HepG2 (cell line): ENCODE measurements at regions not wholly inside any gene's neighbourhood (a gene's known extent, or its start where the extent isn't known, plus 50 kb on each side); places are given as distances from the start of the nearest gene placed in this dataset.

ENCODE experiments used
- ATAC-seq: fragments of 200-7000 bp; cut with Tn5 transposase; 3 replicates; pipeline ENCODE4 v1.9.1; 2020; ENCODE audit warnings: mild to moderate bottlenecking, moderate library complexity
- BruUV-seq: library from RNA; stranded (reverse); fragments of 400-500 nt; replicated peaks from 2 replicates; lab custom pipeline; 2021; lab: Mats Ljungman, UMichigan
- CTCF ChIA-PET: fragments of 300-600 bp; formaldehyde crosslinking; extraction: SDS; loops from one replicate; lab custom pipeline; 2021; ENCODE audit warnings: low total read pairs, inconsistent platforms, low intra/inter-chr PET ratio; lab: Yijun Ruan, JAX
- POLR2A ChIA-PET: fragments of 350-600 bp; sonication (Branson Sonifier 250); formaldehyde crosslinking; loops from one replicate; lab custom pipeline; 2020; ENCODE audit warnings: antibody characterized with exemption, inconsistent platforms; lab: Yijun Ruan, JAX
- DNase-seq: peaks from one replicate; pipeline ENCODE4 v3.0.0-alpha.2; 2015; ENCODE audit warnings: low spot score
- FAIRE-seq: peaks from 3 replicates; lab custom pipeline; 2011; peaks lifted over from hg19 to GRCh38; lab: Jason Lieb, UNC
- H2AFZ ChIP-seq: one replicate; pipeline ENCODE4 v1.6.1; 2011; ENCODE audit warnings: low read length, inconsistent platforms
- H3K27ac ChIP-seq: fragments of 300-600 bp; 3 replicates; pipeline ENCODE4 v1.8.0; 2011; ENCODE audit warnings: mixed run types, mild to moderate bottlenecking, mixed read lengths, low read length, inconsistent platforms; ENCODE audit not compliant: insufficient read depth; ENCODE audit errors: extremely low read length
- H3K27me3 ChIP-seq, 2 experiments: fragments of 200-600 bp in 1 of 2; 2 replicates in 1 of 2; 3 replicates in 1 of 2; pipeline versions ENCODE4 v1.6.0 to v1.8.0; 2011; ENCODE audit warnings: low read length in 2 of 2, mild to moderate bottlenecking in 2 of 2, moderate library complexity in 2 of 2, inconsistent platforms in 1 of 2; ENCODE audit not compliant: insufficient read depth in 2 of 2, control insufficient read depth in 1 of 2
- H3K36me3 ChIP-seq, 2 experiments: fragments of 200-600 bp in 1 of 2; replicated peaks in 1 of 2; 2 replicates in 1 of 2; 3 replicates in 1 of 2; pipeline versions ENCODE4 v1.5.1 to v1.8.0; 2011; ENCODE audit warnings: low read length in 2 of 2, inconsistent platforms in 1 of 2; ENCODE audit not compliant: insufficient read depth in 2 of 2, control insufficient read depth in 1 of 2
- H3K4me1 ChIP-seq: 2 replicates; pipeline ENCODE4 v1.5.1; 2012; ENCODE audit warnings: low read length, inconsistent platforms; ENCODE audit not compliant: insufficient read depth
- H3K4me2 ChIP-seq: 2 replicates; pipeline ENCODE4 v1.6.0; 2011; ENCODE audit warnings: low read depth, low read length, inconsistent platforms
- H3K4me3 ChIP-seq, 3 experiments: fragments of 200-600 bp in 1 of 3; sonication (generic), shearing (Covaris generic) in 1 of 3; replicated peaks in 1 of 3; 2 replicates each; pipeline ENCODE4 v1.5.1; 2011 to 2016; ENCODE audit warnings: low read length in 3 of 3, inconsistent platforms in 2 of 3, low read depth in 2 of 3, mild to moderate bottlenecking in 2 of 3, control low read depth in 1 of 3, mixed read lengths in 1 of 3; ENCODE audit not compliant: insufficient read depth in 1 of 3
- H3K79me2 ChIP-seq: one replicate; pipeline ENCODE4 v1.6.1; 2011; ENCODE audit warnings: low read length, inconsistent platforms; ENCODE audit not compliant: insufficient read depth
- H3K9ac ChIP-seq: 2 replicates; pipeline ENCODE4 v1.6.0; 2011; ENCODE audit warnings: mild to moderate bottlenecking, low read depth, low read length, inconsistent platforms; ENCODE audit not compliant: insufficient read depth
- H3K9me3 ChIP-seq: 2 replicates; pipeline ENCODE4 v1.5.1; 2012; ENCODE audit warnings: mild to moderate bottlenecking, low read length
- H4K20me1 ChIP-seq: 2 replicates; pipeline ENCODE4 v1.6.0; 2011; ENCODE audit warnings: inconsistent platforms, mild to moderate bottlenecking, low read length, moderate library complexity; ENCODE audit not compliant: insufficient read depth
- MEIS2 ChIP-seq: sonication (generic); formaldehyde crosslinking; IDR thresholded peaks from 2 replicates; pipeline ENCODE4 v1.9.0; 2021; ENCODE audit warnings: mild to moderate bottlenecking, missing genetic modification reagents
- PAWR ChIP-seq: sonication (generic); formaldehyde crosslinking; IDR thresholded peaks from 2 replicates; pipeline ENCODE4 v1.4.0; 2020; ENCODE audit warnings: missing genetic modification reagents, mild to moderate bottlenecking, borderline replicate concordance
- RBAK ChIP-seq: sonication (generic); formaldehyde crosslinking; IDR thresholded peaks from 2 replicates; pipeline ENCODE4 v1.5.1; 2020; ENCODE audit warnings: mild to moderate bottlenecking, missing genetic modification reagents
- SP1 ChIP-seq, 2 experiments: fragments of 450-650 bp in 1 of 2; sonication (generic) in 1 of 2; formaldehyde crosslinking in 1 of 2; IDR thresholded peaks; 2 replicates each; pipeline versions ENCODE4 v1.4.0 to v1.6.1; 2016 to 2020; ENCODE audit warnings: missing genetic modification reagents in 1 of 2
- ZNF557 ChIP-seq: sonication (generic); formaldehyde crosslinking; IDR thresholded peaks from 2 replicates; pipeline ENCODE4 v1.4.0; 2020; ENCODE audit warnings: missing genetic modification reagents
- ZNF562 ChIP-seq: sonication (generic); formaldehyde crosslinking; IDR thresholded peaks from 2 replicates; pipeline ENCODE4 v1.8.0; 2022; ENCODE audit warnings: missing genetic modification reagents, borderline replicate concordance
- ZZZ3 ChIP-seq: sonication (generic); formaldehyde crosslinking; IDR thresholded peaks from 2 replicates; pipeline ENCODE4 v1.4.0; 2020; ENCODE audit warnings: missing genetic modification reagents, mild to moderate bottlenecking, borderline replicate concordance
- WGBS: methylation state at CpG from one replicate; pipeline ENCODE4 v1.1.6; 2017; ENCODE audit warnings: low lambda C conversion rate; 5-methylcytosine and 5-hydroxymethylcytosine counted together
- in situ Hi-C: cut with HindIII; loops from 2 replicates; pipeline ENCODE4 v1.10.0; 2017; ENCODE audit warnings: low pct_unique_long_range_greater_than_20kb; ENCODE audit not compliant: extremely low pct_ligation_motif_present
- intact Hi-C: fragments of 100-400 bp; cut with micrococcal nuclease; formaldehyde crosslinking; loops from one replicate; pipeline ENCODE4 v1.10.0; 2022; ENCODE audit not compliant: unreplicated experiment
- TF ChIP-seq, protein P1 (sequence below): sonication (generic); formaldehyde crosslinking; IDR thresholded peaks from 2 replicates; pipeline ENCODE4 v1.9.0; 2021; ENCODE audit warnings: missing genetic modification reagents, borderline replicate concordance
- TF ChIP-seq, protein P2 (sequence below): sonication (generic); formaldehyde crosslinking; IDR thresholded peaks from 2 replicates; pipeline ENCODE4 v1.4.0; 2020; ENCODE audit warnings: missing genetic modification reagents

DNA sequence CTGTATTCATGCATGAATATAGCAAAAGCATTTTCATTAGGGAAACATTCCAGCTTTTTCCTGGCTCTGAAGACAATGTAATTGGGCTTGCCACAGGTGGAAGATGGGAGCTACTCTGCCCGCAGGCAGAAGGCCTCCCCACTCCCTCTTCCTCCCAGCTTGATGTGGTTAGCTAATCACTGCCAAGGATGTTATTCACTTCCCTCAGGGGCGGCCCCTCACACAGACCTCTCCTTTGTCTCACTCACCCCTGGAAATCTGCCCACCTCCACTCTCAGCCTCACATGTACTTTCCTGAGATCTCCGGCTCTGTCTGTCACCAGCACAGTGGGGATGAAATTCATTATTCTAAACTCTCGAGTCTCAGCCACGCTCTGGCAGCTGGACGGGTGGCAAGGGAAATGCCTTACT, 100.7 kb downstream of the ANKRD60 start:
- no peak overlapping the region for H3K9ac ChIP-seq

DNA sequence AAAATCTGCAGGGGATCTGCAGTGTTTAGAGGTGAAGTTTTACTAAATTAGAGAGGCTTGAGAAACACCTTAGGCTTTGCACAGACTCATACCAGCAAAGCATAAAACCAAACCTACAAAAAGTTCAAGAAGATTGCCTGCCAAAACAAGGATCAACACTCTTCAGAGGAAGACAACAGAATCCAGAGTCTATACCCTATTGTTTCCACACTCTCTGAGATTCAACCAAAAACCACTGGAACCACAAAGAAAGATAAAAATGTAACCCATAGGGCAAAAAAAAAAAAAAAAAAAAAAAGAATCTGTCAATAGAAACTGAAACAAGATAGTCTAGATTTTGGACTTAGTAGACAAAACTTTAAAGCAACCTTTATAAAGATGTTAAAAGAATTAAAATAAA, 102.7 kb downstream of the ANKRD60 start:
- FAIRE-seq (no peak), DNase-seq (no peak), ATAC-seq (no peak)
- Histone ChIP-seq H3K4me2 (no peak overlapping the region), H2AFZ (no peak overlapping the region), H3K79me2 (no peaks in the 10 kb centered on the region), H3K36me3 (no peaks in the 10 kb centered on the region), H3K4me3 (no peak overlapping the region), H4K20me1 (no peaks in the 10 kb centered on the region), H3K27me3 (peaks cover 14 to 32% of the 10 kb centered on the region in 2 experiments), H3K9me3 (no peaks in the 10 kb centered on the region), H3K9ac (no peak overlapping the region), H3K27ac (no peak overlapping the region), H3K4me1 (no peaks in the 10 kb centered on the region)
- ChIA-PET POLR2A (no interaction called here), CTCF (no interaction called here)
- intact Hi-C loops, result no loop called here
- no peak for TF ChIP-seq ZNF557 (CRISPR knock-in tag)
- TF ChIP-seq RBAK, result no peak
- no TSS peak for BruUV-seq
- in situ Hi-C loops, result no loop called here

More for the DNA sequence above, 100.7 kb downstream of the ANKRD60 start:
- no peak for TF ChIP-seq MEIS2 (CRISPR knock-in tag)
- no peak for TF ChIP-seq ZZZ3 (CRISPR knock-in tag)
- no peak for TF ChIP-seq SP1 (IDR thresholded peaks at IDR 0.05)
- no peak for TF ChIP-seq SP1 (CRISPR knock-in tag; IDR thresholded peaks at IDR 0.05)
- TF ChIP-seq, protein P1, sequence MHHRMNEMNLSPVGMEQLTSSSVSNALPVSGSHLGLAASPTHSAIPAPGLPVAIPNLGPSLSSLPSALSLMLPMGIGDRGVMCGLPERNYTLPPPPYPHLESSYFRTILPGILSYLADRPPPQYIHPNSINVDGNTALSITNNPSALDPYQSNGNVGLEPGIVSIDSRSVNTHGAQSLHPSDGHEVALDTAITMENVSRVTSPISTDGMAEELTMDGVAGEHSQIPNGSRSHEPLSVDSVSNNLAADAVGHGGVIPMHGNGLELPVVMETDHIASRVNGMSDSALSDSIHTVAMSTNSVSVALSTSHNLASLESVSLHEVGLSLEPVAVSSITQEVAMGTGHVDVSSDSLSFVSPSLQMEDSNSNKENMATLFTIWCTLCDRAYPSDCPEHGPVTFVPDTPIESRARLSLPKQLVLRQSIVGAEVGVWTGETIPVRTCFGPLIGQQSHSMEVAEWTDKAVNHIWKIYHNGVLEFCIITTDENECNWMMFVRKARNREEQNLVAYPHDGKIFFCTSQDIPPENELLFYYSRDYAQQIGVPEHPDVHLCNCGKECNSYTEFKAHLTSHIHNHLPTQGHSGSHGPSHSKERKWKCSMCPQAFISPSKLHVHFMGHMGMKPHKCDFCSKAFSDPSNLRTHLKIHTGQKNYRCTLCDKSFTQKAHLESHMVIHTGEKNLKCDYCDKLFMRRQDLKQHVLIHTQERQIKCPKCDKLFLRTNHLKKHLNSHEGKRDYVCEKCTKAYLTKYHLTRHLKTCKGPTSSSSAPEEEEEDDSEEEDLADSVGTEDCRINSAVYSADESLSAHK, result no peak
- TF ChIP-seq ZNF562 (CRISPR knock-in tag), result no peak
- TF ChIP-seq, protein P2, sequence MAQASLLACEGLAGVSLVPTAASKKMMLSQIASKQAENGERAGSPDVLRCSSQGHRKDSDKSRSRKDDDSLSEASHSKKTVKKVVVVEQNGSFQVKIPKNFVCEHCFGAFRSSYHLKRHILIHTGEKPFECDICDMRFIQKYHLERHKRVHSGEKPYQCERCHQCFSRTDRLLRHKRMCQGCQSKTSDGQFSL, result no peak
- no peak for TF ChIP-seq PAWR (CRISPR knock-in tag)
- Histone ChIP-seq H3K9me3 (no peaks in the 10 kb centered on the region), H3K79me2 (no peaks in the 10 kb centered on the region), H3K27ac (no peak overlapping the region), H3K4me3 (no peak overlapping the region), H3K27me3 (peaks cover 14 to 44% of the 10 kb centered on the region in 2 experiments), H3K36me3 (no peaks in the 10 kb centered on the region), H4K20me1 (no peaks in the 10 kb centered on the region), H2AFZ (no peak overlapping the region), H3K4me1 (peaks cover 17% of the 10 kb centered on the region), H3K4me2 (no peak overlapping the region)
- intact Hi-C loops, result no loop called here
- BruUV-seq, result no TSS peak
- ATAC-seq (no peak), FAIRE-seq (no peak), DNase-seq (peak; percentile 26)
- 4% methylated on average over 6 of the region's 6 CpGs for WGBS
- in situ Hi-C loops, result no loop called here
- ChIA-PET CTCF (no interaction called here), POLR2A (no interaction called here)
